NCI-H2227 (cell line): ENCODE measurements at regions not wholly inside any gene's neighbourhood (a gene's known extent, or its start where the extent isn't known, plus 50 kb on each side); places are given as distances from the start of the nearest gene placed in this dataset.
"Not testable (repeated sequence)": the region's sequence is repeated elsewhere in the genome, so short reads cannot be mapped to it uniquely, and the experiment has no call there.

Experiments
- DNase-seq: peaks from one replicate; lab custom pipeline; 2025; ENCODE audit not compliant: unreplicated experiment; lab: John Stamatoyannopoulos, UW

GRCh38 chr2:176423819-176424218 lies 154.6 kb downstream of the MTX2 start:
- no peak for DNase-seq

GRCh38 chr2:176424746-176425145 lies 155.5 kb downstream of the MTX2 start:
- DNase-seq: no peak

DNA sequence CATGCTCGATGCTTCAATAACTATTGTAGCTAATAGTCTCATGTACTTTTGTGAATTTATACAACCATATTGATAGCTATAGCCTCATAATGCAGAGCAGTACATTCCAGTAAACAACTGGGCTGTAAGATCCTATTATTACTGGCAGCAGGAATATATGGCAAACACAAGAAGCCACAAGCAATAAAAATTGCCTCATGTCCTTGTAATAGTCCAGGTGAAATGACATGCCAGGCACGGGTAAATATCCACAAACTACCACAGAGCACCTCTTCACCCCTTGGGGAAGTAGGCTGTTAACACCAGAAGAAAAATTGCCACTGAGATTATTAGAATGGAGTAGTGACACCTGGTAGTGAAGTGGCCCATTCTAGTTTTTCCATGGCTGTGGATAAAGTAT lies 158.3 kb downstream of the MTX2 start:
- DNase-seq: no peak

- not testable (repeated sequence) for DNase-seq
These were observed 159.8 kb downstream of the MTX2 start for GRCh38 chr2:176428944-176429469.

DNA sequence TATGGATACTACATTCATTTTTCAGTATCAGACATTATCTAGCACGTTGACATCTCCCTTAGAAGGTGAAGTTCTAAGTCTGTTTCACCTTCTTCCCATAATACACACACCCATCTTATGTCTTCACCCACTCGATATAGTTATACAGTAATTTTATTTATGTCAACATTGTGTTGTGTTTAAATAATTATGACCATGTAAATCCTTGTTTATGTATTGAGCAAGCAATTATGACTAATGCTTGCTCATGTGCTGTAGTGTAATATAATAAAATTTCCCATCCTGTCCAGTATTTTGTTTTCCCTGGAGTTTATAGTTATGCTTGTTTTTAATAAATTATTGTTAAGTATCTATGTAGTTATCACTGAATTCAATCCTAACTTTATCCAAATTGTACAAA lies 163.2 kb downstream of the MTX2 start:
- DNase-seq: no peak

GRCh38 chr2:176435729-176436128 lies 166.5 kb downstream of the MTX2 start:
- no peak for DNase-seq

GRCh38 chr2:176443946-176444345 lies 174.7 kb downstream of the MTX2 start:
- no peak for DNase-seq

DNA sequence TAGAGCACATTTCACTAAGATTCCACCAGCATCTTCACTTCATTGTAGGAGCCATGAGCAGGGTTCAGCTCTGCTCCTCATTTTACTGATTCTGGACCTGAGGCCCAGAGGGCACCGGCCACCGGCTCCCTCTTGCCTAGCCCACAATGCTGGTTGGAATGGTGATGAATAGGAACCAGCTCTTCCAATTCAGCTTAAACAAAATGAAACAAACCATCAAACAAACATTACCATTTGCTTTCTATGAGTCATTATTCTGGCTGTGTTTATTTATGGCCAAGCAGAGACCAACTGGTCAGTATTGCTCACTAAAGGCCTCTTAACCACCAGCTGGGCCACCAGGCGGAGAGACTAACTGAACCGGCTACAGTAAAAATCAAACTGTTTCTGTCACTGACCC lies 176.7 kb downstream of the MTX2 start:
- DNase-seq: no peak

DNA sequence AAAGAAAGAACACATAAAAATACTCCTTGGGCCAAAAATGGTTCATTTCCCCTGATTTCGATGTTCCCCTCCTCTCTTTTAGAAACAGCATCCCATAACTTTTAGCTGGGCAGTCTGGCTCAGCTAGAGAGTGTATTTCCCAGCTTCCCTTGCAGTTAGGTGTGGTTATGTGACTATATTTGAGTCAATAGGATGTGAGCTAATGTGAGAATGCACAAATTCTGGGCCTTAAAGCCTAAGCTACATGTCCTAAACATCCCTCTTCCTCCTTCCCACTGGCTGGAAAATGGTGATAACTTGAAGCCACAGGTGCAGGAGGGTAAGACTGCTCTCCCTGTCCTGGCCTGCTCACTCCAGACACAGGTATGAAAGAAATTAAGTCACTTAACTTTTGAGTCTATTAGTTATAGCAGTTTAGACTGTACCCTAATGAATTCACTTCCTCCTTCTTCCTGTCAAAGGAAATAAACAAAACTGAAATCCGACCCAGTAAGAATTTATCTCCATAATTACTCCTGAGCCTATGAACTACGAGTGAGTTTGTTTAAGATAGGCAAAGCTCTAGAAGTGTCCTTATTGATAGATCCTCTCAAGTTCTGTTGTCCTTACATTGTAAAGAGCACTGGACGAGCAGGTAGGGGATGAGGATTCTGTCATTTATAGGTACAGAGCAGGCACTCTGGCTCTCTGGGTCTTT lies 177.6 kb downstream of the MTX2 start:
- DNase-seq: no peak

DNA sequence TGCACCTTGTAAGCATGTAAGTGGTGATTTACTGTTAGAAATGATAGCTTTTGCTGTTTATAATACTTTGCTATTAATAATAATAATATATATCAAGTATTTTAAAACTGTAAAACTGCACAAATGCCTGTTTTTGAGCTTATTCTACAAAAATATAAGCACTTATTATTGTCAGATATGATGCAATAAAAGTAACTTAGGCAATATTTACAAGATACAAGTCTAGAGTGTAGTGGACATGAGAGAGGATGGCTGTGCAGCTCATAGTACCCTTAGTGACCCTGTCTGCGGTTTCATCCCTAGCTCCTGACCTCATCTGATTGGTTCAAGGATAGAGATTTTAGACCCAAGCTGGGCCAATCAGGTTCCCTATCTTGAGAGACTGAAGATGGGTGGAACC lies 178.4 kb downstream of the MTX2 start:
- DNase-seq: no peak

DNA sequence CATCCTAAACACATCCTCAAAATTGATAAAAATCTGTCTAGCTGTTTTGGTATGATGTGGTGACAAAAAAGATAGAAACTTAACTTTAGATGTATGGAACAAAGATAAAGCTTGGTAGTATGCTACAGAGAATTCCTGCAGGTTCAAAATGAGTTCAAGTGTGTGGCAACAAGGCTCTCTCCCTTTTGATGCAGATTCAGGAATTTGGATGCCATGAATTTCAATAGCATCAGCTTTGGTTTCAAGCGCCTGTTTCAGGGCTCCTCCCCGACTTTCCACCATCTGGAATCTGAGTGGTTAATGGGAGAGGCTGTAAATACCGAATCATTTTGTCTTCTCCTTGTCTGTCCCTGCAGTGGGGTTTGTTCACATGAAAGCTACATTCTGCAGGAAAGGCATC lies 180.6 kb downstream of the MTX2 start:
- no peak for DNase-seq

GRCh38 chr2:176453784-176454183 lies 184.5 kb downstream of the MTX2 start:
- no peak for DNase-seq

GRCh38 chr2:176454893-176455815 lies 185.9 kb downstream of the MTX2 start:
- DNase-seq: peak; percentile 86

- DNase-seq: peak; percentile 68
These were observed 186.6 kb downstream of the MTX2 start for GRCh38 chr2:176455816-176456291.

DNA sequence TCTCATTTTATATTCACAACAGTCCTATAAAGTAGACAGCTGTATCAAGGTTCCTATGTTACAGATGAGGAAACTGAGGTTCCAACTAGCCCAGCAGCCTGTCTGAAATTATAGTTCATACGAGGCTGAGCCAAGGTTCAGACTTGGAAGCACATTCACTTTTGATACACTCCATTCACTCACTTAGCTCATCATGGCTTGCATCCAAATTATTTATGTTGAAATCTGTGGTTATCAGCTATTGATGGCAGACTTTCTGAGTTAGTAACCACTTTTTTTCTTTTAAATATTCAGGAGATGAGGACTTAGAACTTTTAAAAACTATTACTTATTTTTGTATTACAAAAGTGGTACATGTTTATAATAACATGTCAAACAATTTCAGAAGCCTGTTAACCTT lies 188.2 kb downstream of the MTX2 start:
- DNase-seq: no peak

DNA sequence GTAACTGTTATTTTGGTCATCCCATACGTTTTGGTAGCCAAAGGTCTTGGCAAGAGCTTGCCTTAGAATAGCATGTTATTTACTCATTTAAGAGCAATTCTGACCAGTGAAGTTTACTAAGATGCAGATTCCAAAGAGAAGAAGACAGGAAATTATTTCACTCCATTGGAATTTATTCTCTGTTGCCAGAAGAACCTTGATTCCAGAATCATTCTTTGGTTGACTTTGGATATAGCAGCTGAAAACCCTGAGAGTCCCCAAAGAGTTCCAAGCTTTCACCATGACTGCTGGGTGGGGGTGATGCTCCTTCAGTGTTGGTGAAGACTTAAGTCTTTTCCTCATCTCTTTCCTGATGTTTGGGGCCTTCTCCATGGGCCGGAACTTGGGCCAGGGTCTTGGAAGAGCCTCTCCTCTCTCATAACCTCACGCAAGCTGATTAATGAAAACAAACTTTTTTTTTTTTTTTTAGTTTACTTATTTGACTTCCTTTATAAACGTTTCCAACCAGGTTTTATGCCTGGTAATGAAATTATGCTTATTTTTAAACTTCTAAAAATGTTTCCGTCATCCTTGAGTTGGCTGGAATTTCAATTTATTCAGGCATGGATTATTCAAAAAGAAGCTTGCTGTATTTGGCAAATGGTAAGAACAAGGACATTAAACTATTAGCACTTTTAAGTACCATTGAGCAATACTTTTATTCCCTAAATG lies 192.0 kb downstream of the MTX2 start:
- no peak for DNase-seq

- no peak for DNase-seq
These were observed 192.8 kb downstream of the MTX2 start for GRCh38 chr2:176461809-176462670.

DNA sequence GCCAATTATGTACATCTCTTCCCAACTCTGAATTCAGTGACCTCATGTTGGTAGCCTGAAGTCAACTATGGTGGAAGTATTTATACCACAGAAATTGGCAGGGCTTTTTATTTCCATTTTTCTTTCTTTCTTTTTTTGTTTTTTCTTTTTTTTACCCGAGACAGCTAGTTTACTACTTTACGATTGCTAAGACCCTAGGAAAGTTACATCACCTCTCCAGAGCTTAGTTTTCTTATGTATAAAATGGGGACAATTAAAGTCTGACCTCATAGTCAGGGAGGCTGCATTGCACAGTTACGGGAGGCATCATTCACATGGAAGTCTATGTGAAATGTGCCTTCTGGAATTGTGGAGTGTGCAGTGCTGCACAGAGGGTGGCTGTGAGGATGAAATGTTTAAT lies 194.3 kb downstream of the MTX2 start:
- DNase-seq: no peak

DNA sequence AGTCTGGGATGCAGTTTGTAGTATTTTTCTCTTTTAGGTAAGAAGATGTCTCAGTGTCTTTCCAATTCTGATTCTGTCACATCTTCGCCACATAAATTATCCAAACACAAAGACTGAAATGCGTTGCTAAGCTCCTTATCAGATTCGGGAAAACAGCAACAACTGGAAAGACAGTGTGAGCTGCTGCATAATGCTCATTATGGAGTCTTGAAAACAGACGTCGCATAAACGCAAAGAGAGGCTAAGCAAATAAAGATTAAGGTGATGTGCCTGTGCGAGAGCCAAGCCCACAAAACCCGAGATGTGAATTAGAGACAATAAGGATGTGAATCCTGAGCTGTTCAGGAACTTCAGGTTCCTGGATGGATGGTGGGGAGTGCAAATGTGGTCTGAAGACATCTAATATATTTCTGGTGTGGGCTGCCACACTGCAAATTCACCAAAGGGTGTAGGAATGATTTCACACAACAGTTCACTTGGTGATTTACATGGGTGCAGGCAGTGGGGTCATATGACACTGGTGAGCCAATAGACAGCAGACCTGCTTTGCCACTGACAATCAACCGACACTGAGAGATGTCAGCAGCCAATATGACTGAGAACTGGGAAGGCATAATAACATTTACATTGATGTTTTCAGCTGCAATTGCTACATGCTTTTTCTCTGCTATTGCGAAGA lies 195.8 kb downstream of the MTX2 start:
- DNase-seq: peak; percentile 24

- no peak for DNase-seq
These were observed 197.7 kb downstream of the MTX2 start for GRCh38 chr2:176466918-176467452.
